Heart left ventricle (tissue), 13 donors: ENCODE measurements at regions not wholly inside any gene's neighbourhood (a gene's known extent, or its start where the extent isn't known, plus 50 kb on each side); places are given as distances from the start of the nearest gene placed in this dataset.

ENCODE experiments used
- CTCF ChIP-seq, 12 donors: fragments of 200-600 bp; sonication (generic) in 4 of 12; IDR thresholded peaks; one replicate each; pipeline versions ENCODE4 v1.5.0 to v1.8.0; 2018 to 2022; ENCODE audit warnings: antibody characterized with exemption in 12 of 12, mild to moderate bottlenecking in 5 of 12
- POLR2A ChIP-seq, 2 donors: fragments of 450-650 bp; IDR thresholded peaks; one replicate each; pipeline ENCODE4 v1.6.1; 2017; ENCODE audit warnings: antibody characterized with exemption in 2 of 2, mild to moderate bottlenecking in 2 of 2, moderate library complexity in 2 of 2
- donor health status: ischemic (EF 13 %, LVEDD 7.1; RV severe dilation, severe dysfunction).
- donor health status: DM: no; HTN: yes; CAD: no.
- donor health status: DM: no; HTN: no; CAD: no.
- donor health status: ischemic (EF 25% LVEDD 6.9; RV normal size, moderate dysfunction).
- donor health status: ischemic (EF 25% LVEDD 5.7; RV mildly dilated, moderate dysfunction).
- donor health status: ischemic (EF 35%, LVEDD 5.7; RV mildly dilated, moderate dysfunction).
- donor health status: nonischemic (EF 11% LVEDD 7.7; RV severe dilation, severe dysfunction).
- donor health status: DM: yes; HTN: yes; CAD: no.
- donor health status: PGD.
- donor health status: ischemic (EF 29% LVEDD 5.4; RV normal size, mild dysfunction).
- donor health status: nonischemic (EF 23%, LVEDD 6.1; RV moderate dilation, normal function).

- TF ChIP-seq CTCF (IDR thresholded peaks at IDR 0.05) (no peak), POLR2A (IDR thresholded peaks at IDR 0.05) (no peak)
Observed at GRCh38 chr4:32254216-32254615, 1534.0 kb downstream of the PCDH7 start.
